Calu3 (cell line): ENCODE measurements at regions not wholly inside any gene's neighbourhood (a gene's known extent, or its start where the extent isn't known, plus 50 kb on each side); places are given as distances from the start of the nearest gene placed in this dataset.

Experiments used
- BruUV-seq: library from RNA; stranded (reverse); fragments of 400-500 nt; replicated peaks from 2 replicates; lab custom pipeline; 2021; lab: Mats Ljungman, UMichigan
- CTCF ChIA-PET: fragments of 300-600 bp; sonication (Branson Sonifier 250); formaldehyde crosslinking; loops from one replicate; lab custom pipeline; 2022; ENCODE audit warnings: antibody characterized with exemption; lab: Charles Lee
- DNase-seq: peaks from one replicate; pipeline ENCODE4 v3.0.0; 2022
- H3K27ac Mint-ChIP-seq: one replicate; pipeline ENCODE4 v1.8.0; 2022; ENCODE audit warnings: mixed read lengths; ENCODE audit not compliant: unreplicated experiment
- H3K27me3 Mint-ChIP-seq: one replicate; pipeline ENCODE4 v1.8.0; 2022; ENCODE audit warnings: mixed read lengths; ENCODE audit not compliant: unreplicated experiment
- H3K36me3 Mint-ChIP-seq: one replicate; pipeline ENCODE4 v1.8.0; 2022; ENCODE audit warnings: mild to moderate bottlenecking, moderate library complexity, mixed read lengths; ENCODE audit not compliant: insufficient read depth, unreplicated experiment
- H3K4me1 Mint-ChIP-seq: one replicate; pipeline ENCODE4 v1.8.0; 2022; ENCODE audit warnings: mild to moderate bottlenecking, low read depth, mixed read lengths; ENCODE audit not compliant: unreplicated experiment
- H3K4me3 Mint-ChIP-seq: one replicate; pipeline ENCODE4 v1.8.0; 2022; ENCODE audit warnings: mild to moderate bottlenecking, low read depth, moderate library complexity, mixed read lengths; ENCODE audit not compliant: unreplicated experiment
- H3K9me3 Mint-ChIP-seq: one replicate; pipeline ENCODE4 v1.8.0; 2022; ENCODE audit warnings: low read depth, mixed read lengths; ENCODE audit not compliant: unreplicated experiment
- intact Hi-C: fragments of 100-400 bp; cut with micrococcal nuclease; formaldehyde crosslinking; loops from one replicate; pipeline ENCODE4 v1.10.0; 2022; ENCODE audit not compliant: unreplicated experiment
- TF ChIP-seq, protein P1 (sequence below): fragments of 200-600 bp; IDR thresholded peaks from one replicate; pipeline ENCODE4 v1.8.0; 2022; ENCODE audit warnings: antibody characterized with exemption; ENCODE audit not compliant: unreplicated experiment

- TF ChIP-seq, protein P1, sequence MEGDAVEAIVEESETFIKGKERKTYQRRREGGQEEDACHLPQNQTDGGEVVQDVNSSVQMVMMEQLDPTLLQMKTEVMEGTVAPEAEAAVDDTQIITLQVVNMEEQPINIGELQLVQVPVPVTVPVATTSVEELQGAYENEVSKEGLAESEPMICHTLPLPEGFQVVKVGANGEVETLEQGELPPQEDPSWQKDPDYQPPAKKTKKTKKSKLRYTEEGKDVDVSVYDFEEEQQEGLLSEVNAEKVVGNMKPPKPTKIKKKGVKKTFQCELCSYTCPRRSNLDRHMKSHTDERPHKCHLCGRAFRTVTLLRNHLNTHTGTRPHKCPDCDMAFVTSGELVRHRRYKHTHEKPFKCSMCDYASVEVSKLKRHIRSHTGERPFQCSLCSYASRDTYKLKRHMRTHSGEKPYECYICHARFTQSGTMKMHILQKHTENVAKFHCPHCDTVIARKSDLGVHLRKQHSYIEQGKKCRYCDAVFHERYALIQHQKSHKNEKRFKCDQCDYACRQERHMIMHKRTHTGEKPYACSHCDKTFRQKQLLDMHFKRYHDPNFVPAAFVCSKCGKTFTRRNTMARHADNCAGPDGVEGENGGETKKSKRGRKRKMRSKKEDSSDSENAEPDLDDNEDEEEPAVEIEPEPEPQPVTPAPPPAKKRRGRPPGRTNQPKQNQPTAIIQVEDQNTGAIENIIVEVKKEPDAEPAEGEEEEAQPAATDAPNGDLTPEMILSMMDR, result no peak
- DNase-seq, result no peak
- Mint-ChIP-seq H3K4me3 (no peak overlapping the region), H3K27ac (no peak overlapping the region), H3K27me3 (no peaks in the 10 kb centered on the region), H3K4me1 (no peaks in the 10 kb centered on the region), H3K36me3 (no peaks in the 10 kb centered on the region), H3K9me3 (peaks cover 7% of the 10 kb centered on the region)
- no TSS peak for BruUV-seq
- CTCF ChIA-PET, result no interaction called here
- intact Hi-C loops, result no loop called here
Observed at GRCh38 chr10:105803206-105803605, 1162.1 kb downstream of the SORCS3 start.

DNA sequence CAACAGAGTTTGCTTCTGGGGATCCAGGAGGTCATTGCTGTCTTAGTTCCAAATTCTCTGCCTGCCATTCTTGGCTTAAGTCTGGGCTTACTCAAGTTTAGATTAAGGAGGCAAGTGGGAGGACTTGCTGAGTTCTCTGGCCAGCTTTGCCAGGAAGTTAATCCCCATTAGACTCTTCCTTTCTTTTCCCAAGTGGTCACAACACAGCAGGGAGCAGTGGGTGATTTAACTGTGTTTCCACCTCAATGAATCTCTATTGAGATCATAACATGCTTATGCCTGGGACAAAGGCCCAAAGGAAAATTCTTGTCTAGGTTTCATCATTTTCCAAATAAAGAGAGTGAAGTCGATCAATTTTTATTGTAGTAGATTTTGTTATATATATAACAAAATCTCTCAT is 1159.6 kb downstream of the SORCS3 start:
- Mint-ChIP-seq H3K9me3 (peaks cover 7% of the 10 kb centered on the region), H3K36me3 (no peaks in the 10 kb centered on the region), H3K4me1 (no peaks in the 10 kb centered on the region), H3K27ac (no peak overlapping the region), H3K27me3 (no peaks in the 10 kb centered on the region), H3K4me3 (no peak overlapping the region)
- CTCF ChIA-PET, result no interaction called here
- TF ChIP-seq, protein P1, result no peak
- BruUV-seq, result no TSS peak
- intact Hi-C loops, result no loop called here
- DNase-seq, result no peak

DNA sequence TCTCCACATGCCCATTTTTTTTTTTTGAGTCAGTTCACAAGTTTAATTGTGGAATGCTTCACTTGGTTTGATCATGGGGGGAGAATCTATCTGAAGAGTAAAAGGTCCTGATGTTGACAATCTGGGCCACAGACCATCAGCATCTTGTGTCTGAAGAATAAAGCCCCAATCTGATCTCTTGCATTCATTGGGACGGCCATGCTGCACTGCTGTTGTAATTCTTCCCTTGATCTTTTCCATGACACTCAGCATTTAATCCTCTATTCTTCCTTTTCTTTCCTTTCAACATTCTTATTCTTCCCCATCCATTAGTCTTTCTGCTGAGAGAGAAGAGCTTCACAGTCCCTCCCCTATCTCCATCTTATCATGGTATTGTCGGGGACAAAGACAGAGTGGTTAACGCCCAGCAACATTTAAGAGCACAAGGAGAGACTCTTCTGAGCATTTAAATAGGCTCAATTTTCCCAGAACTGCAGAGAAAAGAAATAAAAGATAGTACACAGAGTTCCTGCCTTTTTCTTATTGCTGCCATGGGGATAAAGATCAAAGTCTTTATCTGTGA is 1157.3 kb downstream of the SORCS3 start:
- intact Hi-C loops, result no loop called here
- CTCF ChIA-PET, result no interaction called here
- Mint-ChIP-seq H3K4me1 (no peaks in the 10 kb centered on the region), H3K9me3 (peaks cover 2% of the 10 kb centered on the region), H3K27ac (no peak overlapping the region), H3K4me3 (no peak overlapping the region), H3K36me3 (no peaks in the 10 kb centered on the region), H3K27me3 (no peaks in the 10 kb centered on the region)
- no peak for DNase-seq
- no TSS peak for BruUV-seq
- TF ChIP-seq, protein P1, result no peak

DNA sequence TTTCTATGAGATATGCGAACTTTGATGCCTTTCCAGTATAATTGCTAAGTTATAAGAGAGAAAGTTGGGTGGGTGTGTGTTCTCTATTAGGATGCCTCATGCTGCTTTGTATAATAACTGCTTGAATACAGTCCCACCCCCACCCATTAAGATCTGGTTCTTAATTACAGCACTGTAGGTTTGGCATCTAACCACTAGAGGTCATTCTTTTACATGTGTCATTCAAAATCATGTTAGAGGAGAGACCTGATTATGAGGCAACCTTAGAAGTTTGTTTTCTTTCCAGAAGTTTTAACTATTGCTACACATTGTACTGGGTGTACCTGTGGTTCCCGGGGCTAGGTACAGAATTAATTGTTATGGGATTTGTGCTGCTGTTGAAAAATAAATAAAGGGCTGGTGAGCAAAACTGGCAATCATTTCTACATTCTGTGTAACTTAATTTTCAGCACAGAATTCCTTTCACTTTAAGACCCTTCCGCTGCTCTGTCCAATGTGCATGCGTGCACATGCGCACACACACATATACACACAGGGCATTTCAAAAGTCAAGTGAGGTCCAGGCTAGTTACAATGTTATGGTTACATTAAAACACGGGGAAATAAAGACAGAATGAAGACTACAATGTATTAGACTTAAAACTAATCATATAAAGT is 1156.3 kb downstream of the SORCS3 start:
- intact Hi-C loops, result no loop called here
- no peak overlapping the region for H3K27ac Mint-ChIP-seq
- DNase-seq, result no peak

More for the DNA sequence above, 1156.3 kb downstream of the SORCS3 start:
- CTCF ChIA-PET, result no interaction called here
- TF ChIP-seq, protein P1, result no peak
- H3K4me1 Mint-ChIP-seq, result no peaks in the 10 kb centered on the region
- no peaks in the 10 kb centered on the region for H3K36me3 Mint-ChIP-seq
- no peak overlapping the region for H3K4me3 Mint-ChIP-seq
- no peaks in the 10 kb centered on the region for H3K27me3 Mint-ChIP-seq
- BruUV-seq, result no TSS peak
- H3K9me3 Mint-ChIP-seq, result peaks cover 2% of the 10 kb centered on the region
